NCI-H526 (cell line): ENCODE measurements at regions not wholly inside any gene's neighbourhood (a gene's known extent, or its start where the extent isn't known, plus 50 kb on each side); places are given as distances from the start of the nearest gene placed in this dataset.
A peak's percentile ranks its signal among the peaks of the same experiment; 100 is the strongest.

Source experiments
- DNase-seq, 2 experiments: peaks; one replicate each; lab custom pipeline; 2025; lab: John Stamatoyannopoulos, UW

GRCh38 chr13:22497991-22498780 lies 682.6 kb upstream of the SGCG start:
- peak; percentile 63 to 82 for DNase-seq

GRCh38 chr13:22499919-22500318 lies 680.9 kb upstream of the SGCG start:
- no peak for DNase-seq

- no peak for DNase-seq
Observed at GRCh38 chr13:22505489-22505888, 675.3 kb upstream of the SGCG start.

- no peak for DNase-seq
Observed at GRCh38 chr13:22506096-22506691, 674.6 kb upstream of the SGCG start.

- DNase-seq: peak; percentile 97 to 99
Observed at GRCh38 chr13:22517544-22517943, 663.2 kb upstream of the SGCG start.

GRCh38 chr13:22536851-22537250 lies 643.9 kb upstream of the SGCG start:
- no peak for DNase-seq

- DNase-seq: no peak
Observed at GRCh38 chr13:22538400-22538799, 642.4 kb upstream of the SGCG start.

- no peak for DNase-seq
Observed at GRCh38 chr13:22549126-22549525, 631.7 kb upstream of the SGCG start.

GRCh38 chr13:22561581-22561980 lies 619.2 kb upstream of the SGCG start:
- DNase-seq: no peak

- no peak for DNase-seq
Observed at GRCh38 chr13:22562116-22562515, 618.7 kb upstream of the SGCG start.

GRCh38 chr13:22563272-22563671 lies 617.5 kb upstream of the SGCG start:
- no peak for DNase-seq

GRCh38 chr13:22569811-22570210 lies 611.0 kb upstream of the SGCG start:
- DNase-seq: peak in 1 of 2 experiments; percentile 21

- no peak for DNase-seq
Observed at GRCh38 chr13:22589880-22590279, 590.9 kb upstream of the SGCG start.

- DNase-seq: no peak
Observed at GRCh38 chr13:22592515-22592914, 588.3 kb upstream of the SGCG start.

GRCh38 chr13:22594041-22594440 lies 586.7 kb upstream of the SGCG start:
- DNase-seq: no peak

- DNase-seq: peak; percentile 13 to 30
Observed at GRCh38 chr13:22596171-22596863, 584.5 kb upstream of the SGCG start.

GRCh38 chr13:22599156-22599555 lies 581.6 kb upstream of the SGCG start:
- no peak for DNase-seq

- DNase-seq: no peak
Observed at GRCh38 chr13:22618002-22618401, 562.8 kb upstream of the SGCG start.

- DNase-seq: no peak
Observed at GRCh38 chr13:22625691-22626090, 555.1 kb upstream of the SGCG start.

GRCh38 chr13:22629374-22629773 lies 551.4 kb upstream of the SGCG start:
- no peak for DNase-seq

GRCh38 chr13:22642088-22642487 lies 538.7 kb upstream of the SGCG start:
- DNase-seq: no peak

- no peak for DNase-seq
Observed at GRCh38 chr13:22644941-22645340, 535.8 kb upstream of the SGCG start.
